Activated T-helper 1 cell treated with anti-CD3 and anti-CD28 coated beads, Interleukin-12 subunit alpha, Interleukin-12 subunit beta, Interleukin-2, Interleukin-4 antibody, amounts not matched to agents 30 ng/mL and 10 ng/mL and 1 ng/mL, durations not matched to agents 14 hours and 24 hours and 36 hours (primary cell): ENCODE measurements at regions not wholly inside any gene's neighbourhood (a gene's known extent, or its start where the extent isn't known, plus 50 kb on each side); places are given as distances from the start of the nearest gene placed in this dataset.

Source experiments
- DNase-seq: peaks from one replicate; pipeline ENCODE4 v3.0.0; 2021; ENCODE audit warnings: low spot score
- H3K27ac Mint-ChIP-seq: one replicate; pipeline ENCODE4 v1.8.0; 2021; ENCODE audit warnings: mild to moderate bottlenecking, mixed read lengths
- H3K27me3 Mint-ChIP-seq: one replicate; pipeline ENCODE4 v1.8.0; 2022; ENCODE audit warnings: mild to moderate bottlenecking, moderate library complexity, mixed read lengths; ENCODE audit not compliant: insufficient read depth
- H3K36me3 Mint-ChIP-seq: one replicate; pipeline ENCODE4 v1.8.0; 2021; ENCODE audit warnings: low read depth, mixed read lengths
- H3K4me1 Mint-ChIP-seq: one replicate; pipeline ENCODE4 v1.8.0; 2021; ENCODE audit warnings: low read depth, mixed read lengths
- H3K4me3 Mint-ChIP-seq: one replicate; pipeline ENCODE4 v1.8.0; 2021; ENCODE audit warnings: mild to moderate bottlenecking, moderate library complexity, mixed read lengths
- H3K9me3 Mint-ChIP-seq: one replicate; pipeline ENCODE4 v1.8.0; 2021; ENCODE audit warnings: mixed read lengths
- intact Hi-C: fragments of 100-400 bp; cut with micrococcal nuclease; formaldehyde crosslinking; loops from one replicate; pipeline ENCODE4 v1.15.1; 2024

DNA sequence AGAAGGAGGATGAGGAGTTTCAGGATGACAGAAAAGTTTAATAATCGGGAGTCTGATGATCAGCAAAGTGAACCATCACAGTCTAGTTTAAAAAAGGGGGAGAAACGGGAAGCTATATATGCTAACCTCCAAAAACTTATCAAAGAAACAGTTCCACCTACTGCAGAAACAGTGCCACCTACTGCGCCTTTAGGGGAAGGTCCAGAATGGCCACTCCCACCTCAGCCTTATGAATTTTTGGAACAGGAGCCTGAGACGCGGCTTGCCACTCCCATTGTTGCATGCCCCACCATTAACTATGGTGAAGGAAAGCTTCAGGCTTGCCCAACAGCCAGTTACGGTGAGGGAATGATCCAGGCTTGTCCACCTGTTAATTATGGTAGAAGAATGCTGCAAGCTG is 929.0 kb downstream of the SLITRK6 start:
- H3K27me3 Mint-ChIP-seq: no peaks in the 10 kb centered on the region
- no peaks in the 10 kb centered on the region for H3K36me3 Mint-ChIP-seq
- no peak overlapping the region for H3K4me3 Mint-ChIP-seq
- H3K4me1 Mint-ChIP-seq: no peaks in the 10 kb centered on the region
- intact Hi-C loops: no loop called here
- H3K9me3 Mint-ChIP-seq: no peaks in the 10 kb centered on the region
- no peak for DNase-seq
- no peak overlapping the region for H3K27ac Mint-ChIP-seq

- intact Hi-C loops: no loop called here
- Mint-ChIP-seq H3K36me3 (no peaks in the 10 kb centered on the region), H3K4me3 (no peak overlapping the region)
Measured at GRCh38 chr13:84867246-84867645, 932.0 kb downstream of the SLITRK6 start.

GRCh38 chr13:84865783-84866221 is 933.4 kb downstream of the SLITRK6 start:
- intact Hi-C loops: no loop called here
- no peaks in the 10 kb centered on the region for H3K27me3 Mint-ChIP-seq
- no peaks in the 10 kb centered on the region for H3K4me1 Mint-ChIP-seq
- H3K27ac Mint-ChIP-seq: no peak overlapping the region
- H3K36me3 Mint-ChIP-seq: no peaks in the 10 kb centered on the region
- H3K9me3 Mint-ChIP-seq: no peaks in the 10 kb centered on the region
- DNase-seq: no peak
- H3K4me3 Mint-ChIP-seq: no peak overlapping the region

More at GRCh38 chr13:84867246-84867645, 932.0 kb downstream of the SLITRK6 start:
- no peaks in the 10 kb centered on the region for H3K4me1 Mint-ChIP-seq
- DNase-seq: no peak
- no peaks in the 10 kb centered on the region for H3K9me3 Mint-ChIP-seq
- H3K27me3 Mint-ChIP-seq: no peaks in the 10 kb centered on the region
- no peak overlapping the region for H3K27ac Mint-ChIP-seq

DNA sequence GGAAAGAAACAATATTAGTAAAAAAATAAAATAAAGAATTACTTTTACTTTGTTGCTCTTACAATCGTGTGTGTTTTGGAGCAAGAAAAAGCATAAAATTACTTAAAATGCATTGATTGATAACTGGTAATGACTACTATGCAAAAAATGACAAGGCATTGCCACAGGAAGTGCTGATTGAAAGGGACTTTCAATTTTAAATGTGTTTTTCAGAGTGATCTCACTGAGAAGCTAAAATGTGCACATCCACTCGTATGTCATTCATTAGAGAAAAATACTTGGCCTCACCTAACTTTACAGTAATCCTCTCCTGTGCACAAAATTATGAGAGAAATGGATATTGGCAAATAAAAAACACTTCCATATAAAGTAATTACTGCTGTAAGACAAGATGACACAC is 934.9 kb downstream of the SLITRK6 start:
- H3K4me1 Mint-ChIP-seq: no peaks in the 10 kb centered on the region
- H3K27ac Mint-ChIP-seq: no peak overlapping the region
- no peak overlapping the region for H3K4me3 Mint-ChIP-seq
- no peaks in the 10 kb centered on the region for H3K9me3 Mint-ChIP-seq
- H3K27me3 Mint-ChIP-seq: no peaks in the 10 kb centered on the region
- no peak for DNase-seq
- no peaks in the 10 kb centered on the region for H3K36me3 Mint-ChIP-seq
- intact Hi-C loops: no loop called here

DNA sequence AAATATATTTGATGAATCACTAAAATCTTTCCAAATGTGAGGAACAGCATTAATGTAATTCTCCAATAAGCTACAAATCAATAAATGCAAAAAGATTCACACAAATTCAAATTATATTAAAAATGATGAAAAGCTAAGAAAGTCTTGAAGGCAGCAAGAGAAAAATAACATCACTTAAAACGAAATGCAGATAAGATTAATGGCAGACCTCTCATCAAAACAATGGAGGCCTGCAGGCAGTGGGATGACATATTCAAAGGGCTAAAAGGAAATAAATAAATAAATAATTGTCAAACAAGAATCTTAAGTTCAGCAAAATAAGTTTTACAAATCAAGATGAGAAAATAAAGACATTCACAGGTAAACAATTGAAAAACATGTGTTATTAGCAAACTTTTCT is 952.1 kb downstream of the SLITRK6 start:
- Mint-ChIP-seq H3K9me3 (no peaks in the 10 kb centered on the region), H3K27ac (no peak overlapping the region), H3K4me1 (no peaks in the 10 kb centered on the region), H3K4me3 (no peak overlapping the region), H3K36me3 (no peaks in the 10 kb centered on the region), H3K27me3 (no peaks in the 10 kb centered on the region)
- intact Hi-C loops: no loop called here
- DNase-seq: no peak

DNA sequence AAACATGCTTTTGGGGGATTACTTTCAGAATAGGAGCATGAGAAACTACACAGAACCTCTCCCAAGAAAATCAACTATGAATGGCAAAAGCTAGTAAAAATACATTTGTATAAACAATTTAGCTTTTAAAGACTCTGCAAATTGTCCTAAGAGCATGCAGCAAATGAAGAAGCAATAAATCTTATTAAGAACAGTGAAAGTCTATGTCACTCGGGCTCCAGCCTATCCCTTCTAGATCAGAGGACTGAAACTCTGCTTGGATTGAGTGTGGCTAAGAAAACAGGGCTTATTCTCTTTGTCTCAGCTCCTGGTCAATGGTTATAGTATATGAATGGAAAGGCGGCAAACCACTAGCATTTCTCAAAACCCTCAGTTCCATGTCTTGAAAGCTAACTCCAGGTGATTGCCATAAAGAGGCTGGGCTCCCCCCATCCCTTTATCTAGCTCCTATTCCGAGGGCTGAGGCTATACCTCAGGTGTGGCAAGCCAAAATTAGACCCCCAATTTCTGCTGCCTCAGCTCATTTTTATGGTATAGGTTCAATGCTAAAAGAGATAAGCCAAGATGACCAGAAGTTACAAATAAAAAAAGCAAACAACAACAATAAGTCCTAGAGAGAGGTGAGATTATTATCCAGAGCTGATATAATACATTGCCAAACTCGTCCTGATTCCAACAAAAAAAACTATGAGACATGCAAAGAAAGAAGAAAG is 953.2 kb downstream of the SLITRK6 start:
- Mint-ChIP-seq H3K27me3 (no peaks in the 10 kb centered on the region), H3K4me3 (no peak overlapping the region)

GRCh38 chr13:84844473-84844872 is 954.7 kb downstream of the SLITRK6 start:
- H3K36me3 Mint-ChIP-seq: no peaks in the 10 kb centered on the region
- no peaks in the 10 kb centered on the region for H3K4me1 Mint-ChIP-seq
- intact Hi-C loops: no loop called here
- H3K4me3 Mint-ChIP-seq: no peak overlapping the region
- no peak overlapping the region for H3K27ac Mint-ChIP-seq
- no peaks in the 10 kb centered on the region for H3K9me3 Mint-ChIP-seq
- no peaks in the 10 kb centered on the region for H3K27me3 Mint-ChIP-seq
- no peak for DNase-seq

More for the DNA sequence above, 953.2 kb downstream of the SLITRK6 start:
- intact Hi-C loops: no loop called here
- no peaks in the 10 kb centered on the region for H3K9me3 Mint-ChIP-seq
- no peak for DNase-seq
- H3K36me3 Mint-ChIP-seq: no peaks in the 10 kb centered on the region
- no peak overlapping the region for H3K27ac Mint-ChIP-seq
- no peaks in the 10 kb centered on the region for H3K4me1 Mint-ChIP-seq

DNA sequence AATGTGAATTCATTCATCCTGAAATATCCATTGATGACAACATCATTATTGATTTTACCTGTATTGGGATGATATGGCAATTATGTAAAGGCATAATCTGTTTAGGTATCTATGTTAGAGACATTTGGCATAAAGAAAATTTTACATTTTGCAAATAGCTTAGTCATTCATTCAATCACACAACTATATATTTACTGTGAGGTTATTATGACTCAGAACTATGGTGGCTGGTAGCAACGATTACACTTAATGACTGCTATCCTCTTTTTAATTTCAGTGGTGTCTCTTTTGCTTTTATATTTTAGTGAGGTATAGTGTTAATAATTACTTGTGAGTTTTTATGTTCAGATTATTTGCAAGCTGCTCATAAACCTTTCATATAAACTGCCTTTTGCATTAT is 955.9 kb downstream of the SLITRK6 start:
- Mint-ChIP-seq H3K4me1 (no peaks in the 10 kb centered on the region), H3K4me3 (no peak overlapping the region)
- intact Hi-C loops: no loop called here

GRCh38 chr13:84834201-84834600 is 951.9 kb upstream of the SLITRK1 start:
- intact Hi-C loops: no loop called here
- no peak overlapping the region for H3K4me3 Mint-ChIP-seq
- H3K4me1 Mint-ChIP-seq: no peaks in the 10 kb centered on the region
- H3K27me3 Mint-ChIP-seq: no peaks in the 10 kb centered on the region
- no peaks in the 10 kb centered on the region for H3K36me3 Mint-ChIP-seq
- H3K27ac Mint-ChIP-seq: no peak overlapping the region
- DNase-seq: no peak
- no peaks in the 10 kb centered on the region for H3K9me3 Mint-ChIP-seq

More for the DNA sequence above, 955.9 kb downstream of the SLITRK6 start:
- H3K36me3 Mint-ChIP-seq: no peaks in the 10 kb centered on the region
- no peak for DNase-seq
- no peaks in the 10 kb centered on the region for H3K9me3 Mint-ChIP-seq
- H3K27ac Mint-ChIP-seq: no peak overlapping the region
- H3K27me3 Mint-ChIP-seq: no peaks in the 10 kb centered on the region

GRCh38 chr13:84831666-84832657 is 949.7 kb upstream of the SLITRK1 start:
- no peak for DNase-seq
- Mint-ChIP-seq H3K27me3 (no peaks in the 10 kb centered on the region), H3K27ac (no peak overlapping the region)

GRCh38 chr13:84823528-84823927 is 941.3 kb upstream of the SLITRK1 start:
- Mint-ChIP-seq H3K27ac (no peak overlapping the region), H3K36me3 (no peaks in the 10 kb centered on the region), H3K27me3 (no peaks in the 10 kb centered on the region), H3K4me1 (no peaks in the 10 kb centered on the region), H3K4me3 (no peak overlapping the region), H3K9me3 (peaks cover 8% of the 10 kb centered on the region)
- intact Hi-C loops: no loop called here
- no peak for DNase-seq

More at GRCh38 chr13:84831666-84832657, 949.7 kb upstream of the SLITRK1 start:
- Mint-ChIP-seq H3K4me1 (no peaks in the 10 kb centered on the region), H3K9me3 (no peaks in the 10 kb centered on the region), H3K4me3 (no peak overlapping the region), H3K36me3 (no peaks in the 10 kb centered on the region)
- intact Hi-C loops: no loop called here

DNA sequence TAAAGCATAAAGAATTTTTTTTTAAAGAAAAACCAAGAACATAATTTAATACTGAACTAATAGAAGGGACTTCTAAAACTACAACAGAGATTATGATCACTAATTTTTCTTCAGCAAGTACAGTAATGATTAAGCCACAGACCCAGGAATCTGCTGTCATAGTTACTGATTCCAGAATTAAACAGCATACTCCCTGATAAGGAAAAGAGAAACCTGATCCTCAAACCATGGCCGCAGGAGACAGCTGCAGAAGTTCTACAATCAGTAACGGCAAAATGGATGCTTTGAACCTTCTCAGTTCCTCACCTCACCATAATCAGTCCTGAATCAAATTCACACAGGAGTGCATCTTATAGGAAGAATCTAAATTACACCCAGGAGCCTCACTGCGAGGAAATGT is 939.0 kb upstream of the SLITRK1 start:
- peaks cover 8% of the 10 kb centered on the region for H3K9me3 Mint-ChIP-seq
- H3K36me3 Mint-ChIP-seq: no peaks in the 10 kb centered on the region
- no peak for DNase-seq
- H3K4me1 Mint-ChIP-seq: no peaks in the 10 kb centered on the region
- intact Hi-C loops: no loop called here
- H3K4me3 Mint-ChIP-seq: no peak overlapping the region
- no peak overlapping the region for H3K27ac Mint-ChIP-seq
- H3K27me3 Mint-ChIP-seq: no peaks in the 10 kb centered on the region

DNA sequence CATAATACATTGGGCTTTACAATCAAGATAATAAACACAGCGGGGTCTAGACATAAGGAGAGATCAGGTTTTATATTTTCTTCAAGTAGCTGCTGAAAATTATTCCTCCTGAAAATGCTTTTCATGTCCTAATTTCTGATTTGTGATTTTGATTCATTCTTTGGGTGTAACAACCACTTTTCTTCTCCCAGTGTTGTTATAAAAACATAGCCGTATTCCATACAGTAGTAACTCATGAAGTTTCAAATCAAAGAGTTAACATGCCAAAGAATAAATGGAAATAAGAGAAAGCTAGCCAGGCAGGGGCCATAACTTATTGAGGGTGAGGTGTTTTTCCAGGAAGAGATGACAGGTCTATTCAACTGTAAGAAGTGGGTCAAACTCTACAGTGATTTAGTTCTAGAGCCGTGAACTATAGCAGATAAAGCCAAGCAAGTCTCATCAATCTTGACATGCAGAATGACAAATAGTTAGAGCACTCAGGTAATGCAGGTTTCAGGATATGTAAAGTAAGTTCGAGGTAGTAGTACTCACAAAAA is 934.4 kb upstream of the SLITRK1 start:
- Mint-ChIP-seq H3K27ac (no peak overlapping the region), H3K9me3 (peaks cover 8% of the 10 kb centered on the region), H3K4me3 (no peak overlapping the region), H3K36me3 (no peaks in the 10 kb centered on the region), H3K27me3 (no peaks in the 10 kb centered on the region), H3K4me1 (no peaks in the 10 kb centered on the region)
- intact Hi-C loops: no loop called here
- DNase-seq: no peak
